Activated CD8-positive, alpha-beta memory T cell treated with anti-CD3 and anti-CD28 coated beads, Interleukin-2, amount 50 U/mL, for 24 hours (primary cell): ENCODE measurements at regions not wholly inside any gene's neighbourhood (a gene's known extent, or its start where the extent isn't known, plus 50 kb on each side); places are given as distances from the start of the nearest gene placed in this dataset.

Source experiments
- DNase-seq: peaks from one replicate; pipeline ENCODE4 v3.0.0-alpha.2; 2020; ENCODE audit errors: extremely low read depth

DNA sequence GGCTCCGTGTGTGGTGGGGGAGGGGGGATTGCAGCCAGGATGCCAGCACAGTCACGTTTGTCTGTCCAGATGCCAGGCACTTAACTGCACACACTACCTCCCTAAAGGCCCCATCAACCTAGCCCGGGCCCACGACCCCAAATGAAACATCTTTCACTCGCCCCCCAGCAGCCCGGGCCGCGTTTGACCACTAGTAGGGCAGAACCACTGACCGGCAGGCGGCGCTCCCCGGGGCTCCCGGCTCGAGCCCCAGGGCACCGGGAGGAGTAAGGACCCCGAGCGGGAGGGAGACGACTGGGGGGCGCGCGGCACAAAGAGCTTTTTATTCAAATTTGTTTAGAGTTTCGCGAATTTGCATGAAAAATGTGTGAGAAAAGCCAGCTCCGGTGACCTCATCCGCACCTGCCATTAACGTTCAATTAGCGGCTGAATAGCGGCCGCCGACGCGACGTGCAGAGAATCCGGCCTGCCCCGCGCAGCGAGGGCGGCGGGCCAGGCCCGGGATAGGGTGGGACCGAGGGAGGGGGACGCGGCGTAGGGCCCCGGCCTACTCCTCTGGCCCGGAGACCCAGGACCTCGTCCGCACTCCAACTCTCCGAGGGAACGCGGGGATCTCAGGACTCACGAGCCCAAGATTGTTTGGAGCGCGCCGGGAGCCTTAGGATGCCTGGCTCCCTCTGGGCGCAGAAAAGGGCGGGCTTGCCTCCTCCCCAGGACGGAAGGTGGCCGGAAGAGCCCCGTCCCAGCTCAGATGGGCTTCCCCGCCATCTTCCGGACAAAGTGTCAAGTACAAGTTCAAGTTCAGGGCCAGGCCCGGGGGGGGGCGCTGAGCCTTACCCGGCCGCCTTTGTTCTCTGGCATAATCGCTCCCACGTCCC lies 64.9 kb upstream of the POLG start:
- no peak for DNase-seq

- DNase-seq, result no peak
Observed at GRCh38 chr15:89398896-89399237, 64.2 kb upstream of the POLG start.

DNA sequence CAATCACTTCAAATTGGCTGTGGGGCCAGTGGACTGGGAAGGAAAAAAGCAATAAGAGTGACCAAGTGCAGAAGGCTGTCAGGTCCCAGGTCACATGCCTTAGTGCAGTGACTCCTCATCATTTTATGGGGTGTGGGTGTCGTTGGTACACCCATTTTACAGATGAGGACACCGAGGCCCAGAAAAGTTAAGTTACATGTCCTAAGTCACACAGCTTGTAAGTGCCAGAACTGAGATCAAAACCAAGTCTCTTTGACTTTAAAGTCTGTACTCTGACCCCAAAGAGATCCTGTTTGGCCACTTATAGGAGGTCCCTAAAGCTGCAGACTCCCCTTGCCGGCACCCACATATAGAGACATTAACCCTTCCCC lies 63.0 kb upstream of the POLG start:
- DNase-seq, result no peak

DNA sequence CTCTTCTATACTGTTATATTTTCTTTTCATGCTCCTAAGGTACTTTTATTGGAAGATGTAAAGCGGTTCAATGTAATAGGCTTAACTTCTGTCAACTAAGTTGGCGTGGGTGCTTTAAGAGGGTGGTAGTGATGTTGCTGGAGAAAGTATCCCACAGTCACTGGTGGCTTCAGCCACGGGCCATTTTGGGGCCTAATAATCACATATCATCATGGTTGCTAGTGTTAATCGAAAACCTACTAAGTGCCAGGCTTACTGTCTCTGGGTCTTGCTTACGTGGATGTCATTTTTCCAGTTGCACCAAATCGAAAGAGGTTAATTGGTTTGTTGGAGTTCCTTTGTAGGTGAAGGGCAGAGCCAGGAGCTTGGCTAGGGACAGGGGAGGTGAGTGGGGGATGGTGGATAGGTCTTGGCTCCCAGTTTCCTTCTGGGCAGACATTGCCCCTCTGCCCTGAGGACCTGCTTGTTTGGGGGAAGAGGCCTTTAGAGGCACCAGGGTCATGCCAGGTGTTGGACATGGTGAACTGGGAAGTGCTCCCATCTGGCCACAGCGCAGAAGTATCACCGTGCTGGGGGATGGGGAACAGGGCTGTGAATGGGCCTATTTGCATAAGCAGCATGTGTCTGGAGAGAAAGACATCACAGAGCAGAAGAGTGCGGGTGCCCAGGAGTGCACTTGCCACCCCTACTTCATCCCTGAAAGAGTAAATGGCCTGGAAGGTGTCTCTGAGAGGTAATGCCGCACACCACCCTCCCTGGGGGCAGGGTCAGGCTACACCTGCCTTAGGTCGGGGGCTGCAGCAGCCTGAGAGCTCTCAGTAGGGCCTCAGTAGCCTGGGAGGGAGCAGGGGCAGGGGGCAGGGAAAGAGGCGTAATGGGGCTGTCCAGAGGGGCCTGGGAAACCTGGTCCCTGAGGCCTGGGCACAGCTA lies 62.4 kb upstream of the POLG start:
- DNase-seq, result no peak

DNA sequence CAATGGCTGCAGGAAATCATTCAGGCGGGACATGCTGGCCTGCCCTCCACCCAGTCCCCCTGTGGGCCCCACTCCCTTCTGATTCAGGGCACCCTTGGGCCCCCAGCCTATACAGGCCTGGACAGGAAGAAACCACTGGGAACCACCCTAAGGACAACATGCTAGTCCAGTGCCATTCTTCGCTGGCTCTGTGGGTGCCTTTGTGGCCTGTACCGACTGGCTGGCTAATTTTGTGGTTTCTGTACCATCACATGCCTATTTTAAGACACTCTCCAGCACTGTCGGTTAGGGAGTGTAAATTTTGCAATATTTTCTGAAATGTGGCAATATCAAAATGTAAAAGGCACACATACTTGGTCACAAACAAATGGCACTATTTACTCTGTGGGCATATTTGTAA lies 61.4 kb upstream of the POLG start:
- DNase-seq, result no peak

DNA sequence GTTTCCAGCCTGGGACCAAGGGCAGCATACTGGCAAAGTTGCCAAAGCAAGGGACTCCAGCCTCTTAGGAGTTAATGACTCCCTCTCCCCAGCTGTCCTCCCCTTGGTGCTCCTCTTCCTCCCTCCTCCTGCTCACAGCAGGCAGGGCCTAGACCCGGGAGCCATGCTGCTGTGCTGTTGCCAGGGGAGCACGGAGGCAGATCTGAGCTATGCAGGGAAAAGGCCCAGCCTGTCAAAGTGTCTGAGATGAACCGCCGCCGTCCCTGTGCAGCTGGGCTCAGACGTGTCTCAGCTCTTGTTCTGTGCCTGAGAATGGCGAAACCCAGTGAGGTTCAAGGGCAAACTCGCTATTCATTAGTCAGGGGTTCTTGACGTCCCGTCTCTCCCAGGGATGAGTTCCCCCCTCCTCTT lies 60.8 kb upstream of the POLG start:
- no peak for DNase-seq

GRCh38 chr15:89395031-89395430 lies 60.4 kb upstream of the POLG start:
- no peak for DNase-seq

GRCh38 chr15:89393056-89393455 lies 58.4 kb upstream of the POLG start:
- DNase-seq, result no peak

DNA sequence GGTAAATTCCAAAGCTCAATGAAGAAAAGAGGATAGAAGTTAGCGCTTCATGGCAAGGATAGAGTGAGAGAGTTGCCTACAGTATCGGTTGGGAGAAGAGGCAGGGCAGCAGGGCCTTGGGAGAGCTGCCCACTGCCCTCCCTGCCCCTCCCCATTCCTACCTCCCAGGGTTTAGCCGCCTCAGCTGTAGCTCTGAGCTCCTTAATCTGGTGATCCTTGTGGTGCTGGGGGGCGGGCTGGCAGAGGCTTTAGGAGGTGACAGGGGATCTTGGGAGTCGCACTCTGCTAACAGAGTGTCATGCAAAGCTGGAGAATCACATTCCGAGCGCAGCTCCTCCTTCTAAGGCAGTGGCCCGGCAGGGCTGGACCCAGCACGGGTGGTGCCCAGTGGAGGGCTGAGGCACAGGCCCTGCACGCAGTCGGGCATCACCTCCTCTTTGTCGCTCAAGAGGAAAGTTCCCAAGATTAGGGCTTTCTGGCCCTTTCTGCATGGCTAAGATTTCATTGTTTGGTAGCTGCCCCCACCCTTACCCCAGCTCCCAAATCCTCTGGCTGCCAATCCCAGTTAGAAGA lies 57.1 kb upstream of the POLG start:
- DNase-seq, result no peak

GRCh38 chr15:89389841-89390603 lies 55.4 kb upstream of the POLG start:
- DNase-seq, result no peak

- no peak for DNase-seq
Observed at GRCh38 chr15:89387140-89387903, 52.7 kb upstream of the POLG start.

DNA sequence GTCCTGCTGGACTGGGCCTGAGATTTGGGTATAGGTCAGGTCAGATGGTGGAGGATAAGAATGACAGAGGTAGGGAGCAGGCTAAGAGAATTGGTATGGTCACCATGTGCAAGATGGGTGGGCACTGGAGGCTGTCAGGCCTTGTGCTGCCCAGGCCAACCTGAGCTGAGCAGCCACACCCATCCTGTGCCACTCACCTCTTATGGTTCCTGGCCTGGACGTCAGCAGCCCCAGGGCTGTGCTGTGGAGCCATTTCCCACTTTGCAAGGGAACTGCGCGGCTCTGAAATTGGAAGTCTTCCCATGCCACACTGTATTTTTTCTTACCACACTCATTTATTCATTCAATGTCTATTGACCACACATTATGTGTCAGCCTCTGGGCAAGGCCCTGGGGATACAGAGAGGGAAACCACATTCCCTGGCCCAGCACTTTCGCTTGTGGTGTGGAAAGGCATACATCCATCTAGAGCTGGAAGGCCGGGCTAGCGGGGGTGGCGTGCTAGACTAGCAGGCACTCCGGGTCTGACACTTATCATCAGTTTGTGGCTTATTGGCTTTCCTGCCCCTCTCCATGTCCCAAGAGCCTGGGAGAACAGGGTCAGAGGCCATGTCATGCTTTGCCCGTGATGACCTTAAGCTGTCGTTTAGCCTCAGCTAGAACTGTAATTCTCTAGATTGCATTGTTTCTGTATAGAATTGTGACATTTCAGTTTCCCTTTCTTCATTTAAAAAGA lies 51.1 kb upstream of the POLG start:
- no peak for DNase-seq
